H9 (cell line): ENCODE measurements at regions not wholly inside any gene's neighbourhood (a gene's known extent, or its start where the extent isn't known, plus 50 kb on each side); places are given as distances from the start of the nearest gene placed in this dataset.

ENCODE experiments used
- DNase-seq: peaks from one replicate; pipeline ENCODE4 v3.0.0-alpha.2; 2017
- H2AFZ ChIP-seq: one replicate; pipeline ENCODE4 v1.6.1; 2013; ENCODE audit warnings: mild to moderate bottlenecking, low read length, control low read depth, moderate library complexity
- H2AK5ac ChIP-seq: 2 replicates; pipeline ENCODE4 v1.6.1; 2013; ENCODE audit warnings: low read length, control low read depth, mixed read lengths; ENCODE audit not compliant: insufficient read length
- H2BK120ac ChIP-seq: one replicate; pipeline ENCODE4 v1.6.1; 2013; ENCODE audit warnings: low read depth, mild to moderate bottlenecking, low read length, control low read depth, inconsistent platforms; ENCODE audit not compliant: poor library complexity, severe bottlenecking
- H2BK12ac ChIP-seq: 2 replicates; pipeline ENCODE4 v1.6.1; 2013; ENCODE audit warnings: low read length, control low read depth, mixed read lengths, low read depth; ENCODE audit not compliant: insufficient read length
- H2BK15ac ChIP-seq: 2 replicates; pipeline ENCODE4 v1.6.1; 2013; ENCODE audit warnings: low read depth, low read length, control low read depth
- H2BK20ac ChIP-seq: one replicate; pipeline ENCODE4 v1.6.1; 2013; ENCODE audit warnings: low read depth, mild to moderate bottlenecking, low read length, control low read depth, inconsistent platforms; ENCODE audit not compliant: poor library complexity, severe bottlenecking
- H2BK5ac ChIP-seq: 2 replicates; pipeline ENCODE4 v1.6.1; 2013; ENCODE audit warnings: low read length, control low read depth, mixed read lengths; ENCODE audit not compliant: insufficient read length
- H3K14ac ChIP-seq: 2 replicates; pipeline ENCODE4 v1.6.1; 2013; ENCODE audit warnings: low read length, control low read depth; ENCODE audit not compliant: insufficient read depth
- H3K18ac ChIP-seq: 2 replicates; pipeline ENCODE4 v1.6.1; 2013; ENCODE audit warnings: low read depth, mild to moderate bottlenecking, mixed read lengths, low read length, control low read depth; ENCODE audit not compliant: insufficient read length
- H3K23ac ChIP-seq: 2 replicates; pipeline ENCODE4 v1.6.1; 2013; ENCODE audit warnings: low read length, control low read depth, mixed read lengths, low read depth; ENCODE audit not compliant: insufficient read length
- H3K23me2 ChIP-seq: 2 replicates; pipeline ENCODE4 v1.6.1; 2013; ENCODE audit warnings: low read depth, mild to moderate bottlenecking, mixed read lengths, low read length, control low read depth; ENCODE audit not compliant: insufficient read length, poor library complexity, severe bottlenecking
- H3K27ac ChIP-seq: 2 replicates; pipeline ENCODE4 v1.5.1; 2013; ENCODE audit warnings: low read length, control low read depth, mixed read lengths, low read depth; ENCODE audit not compliant: insufficient read length
- H3K27me3 ChIP-seq: 2 replicates; pipeline ENCODE4 v1.6.1; 2013; ENCODE audit warnings: low read length, control low read depth, inconsistent platforms; ENCODE audit not compliant: insufficient read depth
- H3K4ac ChIP-seq: 2 replicates; pipeline ENCODE4 v1.6.1; 2013; ENCODE audit warnings: low read depth, mild to moderate bottlenecking, control low read depth, inconsistent platforms, low read length, moderate library complexity
- H3K4me1 ChIP-seq: 2 replicates; pipeline ENCODE4 v1.6.1; 2013; ENCODE audit warnings: low read length, control low read depth, inconsistent platforms; ENCODE audit not compliant: insufficient read depth
- H3K4me2 ChIP-seq: 2 replicates; pipeline ENCODE4 v1.6.1; 2013; ENCODE audit warnings: low read length, control low read depth, mixed read lengths; ENCODE audit not compliant: insufficient read length, insufficient read depth
- H3K56ac ChIP-seq: 2 replicates; pipeline ENCODE4 v1.6.1; 2013; ENCODE audit warnings: low read depth, mild to moderate bottlenecking, mixed read lengths, low read length, control low read depth; ENCODE audit not compliant: insufficient read length
- H3K79me1 ChIP-seq: 2 replicates; pipeline ENCODE4 v1.6.1; 2013; ENCODE audit warnings: low read depth, mild to moderate bottlenecking, moderate library complexity, low read length, control low read depth, inconsistent platforms; ENCODE audit not compliant: insufficient read depth, poor library complexity, severe bottlenecking
- H3K79me2 ChIP-seq: 2 replicates; pipeline ENCODE4 v1.6.1; 2013; ENCODE audit warnings: low read length, control low read depth, inconsistent platforms; ENCODE audit not compliant: insufficient read depth
- H3K9ac ChIP-seq: 2 replicates; pipeline ENCODE4 v1.6.1; 2013; ENCODE audit warnings: low read length, control low read depth, mixed read lengths; ENCODE audit not compliant: insufficient read length; ENCODE audit errors: extremely low read depth
- H3K9me3 ChIP-seq: one replicate; pipeline ENCODE4 v1.6.1; 2013; ENCODE audit warnings: low read depth, low read length, inconsistent platforms; ENCODE audit not compliant: control insufficient read depth
- H3T11ph ChIP-seq: one replicate; pipeline ENCODE4 v1.6.1; 2013; ENCODE audit warnings: mild to moderate bottlenecking, low read length, control low read depth, inconsistent platforms
- H4K20me1 ChIP-seq: one replicate; pipeline ENCODE4 v1.6.1; 2013; ENCODE audit not compliant: control insufficient read depth, insufficient read length, insufficient read depth
- H4K5ac ChIP-seq: 2 replicates; pipeline ENCODE4 v1.6.1; 2013; ENCODE audit warnings: low read depth, mild to moderate bottlenecking, mixed read lengths, low read length, control low read depth; ENCODE audit not compliant: insufficient read length
- H4K8ac ChIP-seq: replicated peaks from 2 replicates; pipeline ENCODE4 v1.6.1; 2013; ENCODE audit warnings: low read length, control low read depth, mixed read lengths, low read depth; ENCODE audit not compliant: insufficient read length
- H4K91ac ChIP-seq: 2 replicates; pipeline ENCODE4 v1.6.1; 2013; ENCODE audit warnings: low read depth, mild to moderate bottlenecking, moderate library complexity, mixed read lengths, low read length, control low read depth; ENCODE audit not compliant: insufficient read length
- H3K27ac Mint-ChIP-seq, 3 experiments: 2 replicates in 2 of 3; 3 replicates in 1 of 3; pipeline ENCODE4 v1.8.0; 2020 to 2021; ENCODE audit warnings: mixed read lengths in 3 of 3, mild to moderate bottlenecking in 1 of 3, moderate library complexity in 1 of 3
- H3K27me3 Mint-ChIP-seq: 2 replicates; pipeline ENCODE4 v1.8.0; 2021; ENCODE audit warnings: low read depth, mild to moderate bottlenecking, moderate library complexity, mixed read lengths
- H3K36me3 Mint-ChIP-seq, 3 experiments: 2 replicates in 2 of 3; 3 replicates in 1 of 3; pipeline ENCODE4 v1.8.0; 2020 to 2021; ENCODE audit warnings: low read depth in 3 of 3, mixed read lengths in 3 of 3; ENCODE audit not compliant: insufficient read depth in 1 of 3
- H3K4me1 Mint-ChIP-seq, 2 experiments: 2 replicates each; pipeline ENCODE4 v1.8.0; 2020; ENCODE audit warnings: mixed read lengths in 2 of 2
- H3K4me3 Mint-ChIP-seq, 2 experiments: 2 replicates in 1 of 2; 3 replicates in 1 of 2; pipeline ENCODE4 v1.8.0; 2020 to 2021; ENCODE audit warnings: mild to moderate bottlenecking in 2 of 2, mixed read lengths in 2 of 2, moderate library complexity in 1 of 2
- H3K9me3 Mint-ChIP-seq, 2 experiments: 2 replicates in 1 of 2; 3 replicates in 1 of 2; pipeline ENCODE4 v1.8.0; 2020; ENCODE audit warnings: mild to moderate bottlenecking in 2 of 2, mixed read lengths in 2 of 2, moderate library complexity in 1 of 2
- CTCF ChIP-seq: fragments of 200-600 bp; sonication (generic); conservative IDR thresholded peaks from 3 replicates; pipeline ENCODE4 v1.8.0; 2021; ENCODE audit warnings: antibody characterized with exemption, mild to moderate bottlenecking
- WGBS: extraction: QIAGEN DNeasy Blood & Tissue Kit; methylation state at CpG from one replicate; pipeline ENCODE4 v1.1.7; 2013; ENCODE audit warnings: missing lambda C conversion rate, low lambda C conversion rate, mixed read lengths; ENCODE audit not compliant: insufficient read length; ENCODE audit errors: extremely low coverage; 5-methylcytosine and 5-hydroxymethylcytosine counted together

- H4K8ac ChIP-seq = no peak overlapping the region
- no peaks in the 10 kb centered on the region for H3K9me3 ChIP-seq
- no peak overlapping the region for H3K18ac ChIP-seq
- no peak overlapping the region for H3T11ph ChIP-seq
- H2BK12ac ChIP-seq = no peak overlapping the region
- no peak overlapping the region for H2AK5ac ChIP-seq
- no peak overlapping the region for H2BK20ac ChIP-seq
- no peak overlapping the region for H3K4me2 ChIP-seq
- H2BK120ac ChIP-seq = no peak overlapping the region
- no peak for TF ChIP-seq CTCF
- no peaks in the 10 kb centered on the region for H3K27me3 ChIP-seq
- H2BK5ac ChIP-seq = no peak overlapping the region
- H3K27ac ChIP-seq = no peak overlapping the region
- no peaks in the 10 kb centered on the region for H3K79me1 ChIP-seq
- H3K27ac Mint-ChIP-seq = no peak overlapping the region
- H3K56ac ChIP-seq = peak overlapping the region; percentile 82
- H3K4ac ChIP-seq = no peak overlapping the region
- no peak overlapping the region for H3K4me3 Mint-ChIP-seq
- H3K9me3 Mint-ChIP-seq = no peaks in the 10 kb centered on the region; a peak in 1 of 5 replicates
- DNase-seq = no peak
- H3K36me3 Mint-ChIP-seq = no peaks in the 10 kb centered on the region
- H4K5ac ChIP-seq = no peak overlapping the region
- no peak overlapping the region for H4K91ac ChIP-seq
- no CpG with 5 or more reads among the region's 2 CpGs for WGBS
- H3K23ac ChIP-seq = no peak overlapping the region
- no peaks in the 10 kb centered on the region for H3K79me2 ChIP-seq
- H3K4me1 Mint-ChIP-seq = no peaks in the 10 kb centered on the region
- no peaks in the 10 kb centered on the region for H3K23me2 ChIP-seq
- no peak overlapping the region for H3K14ac ChIP-seq
- peaks cover 32% of the 10 kb centered on the region for H3K27me3 Mint-ChIP-seq
- no peaks in the 10 kb centered on the region for H3K4me1 ChIP-seq
- no peak overlapping the region for H2BK15ac ChIP-seq
- H4K20me1 ChIP-seq = no peaks in the 10 kb centered on the region
- no peak overlapping the region for H3K9ac ChIP-seq
- H2AFZ ChIP-seq = no peak overlapping the region
These were observed 494.9 kb upstream of the RBFOX1 start for GRCh38 chr16:6837722-6838121.
